ENCODE measurements at regions not wholly inside any gene's neighbourhood (a gene's known extent, or its start where the extent isn't known, plus 50 kb on each side); places are given as distances from the start of the nearest gene placed in this dataset.
A peak's percentile ranks its signal among the peaks of the same experiment; 100 is the strongest.

DNA sequence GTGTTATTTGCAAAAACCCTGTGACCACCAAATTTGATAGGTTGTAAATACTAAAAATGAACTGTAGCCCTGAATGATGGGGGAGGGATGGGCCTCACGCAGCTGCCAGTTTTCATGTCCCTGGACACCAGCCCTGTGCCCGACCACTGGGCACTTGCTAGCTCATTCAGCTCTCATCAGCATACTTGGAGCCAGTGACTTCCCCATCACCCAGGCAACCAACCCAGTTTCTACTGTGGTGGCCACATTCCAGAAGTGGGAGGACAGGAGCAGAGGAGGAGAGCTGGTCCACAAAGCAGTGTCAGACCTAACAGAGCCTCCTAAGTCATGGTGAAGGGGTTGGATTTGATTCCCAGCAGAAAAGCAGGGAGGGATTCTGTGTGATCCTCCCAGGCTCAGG is 128.2 kb downstream of the CPEB2 start:
- peak; percentile 5 for DNase-seq (ENCODE audit: low read depth)

- DNase-seq (ENCODE audit: low read depth), result no peak
These were observed 129.3 kb downstream of the CPEB2 start for GRCh38 chr4:15131551-15131950.

GRCh38 chr4:15132739-15133138 is 130.5 kb downstream of the CPEB2 start:
- no peak for DNase-seq (ENCODE audit: low read depth)

DNA sequence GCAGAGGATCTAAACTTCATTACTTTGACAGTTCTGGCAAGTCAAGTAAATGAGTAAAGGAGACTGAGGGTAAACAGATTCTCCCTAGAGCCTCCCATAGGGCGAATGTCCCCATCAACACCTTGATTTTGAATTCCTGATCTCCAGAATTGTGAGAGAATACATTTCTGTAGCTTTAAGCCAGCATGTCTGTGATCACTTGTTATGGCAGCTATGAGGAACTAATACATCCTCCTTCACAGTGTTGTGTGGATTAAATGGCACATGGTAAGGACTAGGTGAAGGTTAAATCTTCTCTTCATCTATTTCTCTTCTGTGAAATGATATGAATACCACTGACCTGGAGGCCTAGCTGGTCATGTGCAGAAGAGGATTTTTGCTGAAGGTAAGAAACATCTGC is 137.3 kb downstream of the CPEB2 start:
- no peak for DNase-seq (ENCODE audit: low read depth)

DNA sequence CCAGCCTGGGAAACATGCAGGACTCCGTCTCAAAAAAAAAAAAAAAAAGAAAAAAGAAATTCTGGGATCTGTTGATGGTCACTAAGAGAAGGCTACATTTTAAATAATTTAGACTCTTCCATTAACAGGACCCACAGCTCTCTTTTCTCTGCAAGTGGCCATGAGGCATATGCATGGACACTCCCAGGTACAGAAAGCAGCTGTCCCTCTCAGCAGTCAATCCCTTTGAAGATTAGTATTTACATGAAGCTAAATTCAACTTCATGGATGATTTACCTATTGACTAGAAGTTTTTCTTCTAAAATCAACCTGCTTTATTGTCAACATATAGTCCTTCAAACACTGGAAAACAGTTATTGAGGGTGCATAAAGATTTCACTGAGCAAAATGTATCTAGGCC is 139.9 kb downstream of the CPEB2 start:
- no peak for DNase-seq (ENCODE audit: low read depth)

GRCh38 chr4:15143551-15143950 is 141.3 kb downstream of the CPEB2 start:
- DNase-seq (ENCODE audit: low read depth), result no peak

DNA sequence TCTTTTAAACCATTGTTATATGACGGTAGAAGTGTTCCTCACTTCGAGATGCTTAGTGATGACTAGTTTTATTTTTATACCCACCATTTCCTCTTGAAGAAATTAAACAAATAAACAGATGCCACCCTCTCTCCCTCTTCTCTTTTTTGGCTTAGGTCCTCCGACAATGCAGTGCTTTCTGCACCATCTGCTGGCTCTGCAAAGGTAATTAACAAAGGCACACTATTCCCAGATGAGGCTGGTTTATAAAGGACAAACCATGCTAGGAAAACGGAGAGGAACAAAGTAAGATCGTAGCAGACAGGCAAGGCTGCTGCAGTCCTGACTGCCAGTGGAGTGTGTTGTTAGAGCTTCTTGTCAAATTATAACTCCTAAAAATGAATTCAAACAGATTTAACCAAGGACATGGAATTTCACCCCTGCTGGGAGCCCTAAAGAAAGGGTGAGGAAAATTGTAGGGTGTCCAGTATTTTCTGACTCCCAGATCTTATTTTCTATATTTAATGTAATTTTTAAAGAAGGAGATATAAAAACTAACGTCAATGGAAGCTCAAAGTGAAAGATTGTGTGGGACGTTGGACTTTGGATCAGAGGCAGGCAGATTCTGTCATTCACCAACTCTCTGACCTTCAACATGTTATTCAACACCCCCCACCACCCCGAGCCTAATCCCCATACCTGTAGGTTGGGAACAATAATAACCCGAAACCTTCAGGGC is 142.1 kb downstream of the CPEB2 start:
- no peak for DNase-seq (ENCODE audit: low read depth)

- DNase-seq (ENCODE audit: low read depth), result no peak
These were observed 142.7 kb downstream of the CPEB2 start for GRCh38 chr4:15144967-15145295.

GRCh38 chr4:15145709-15146108 is 143.4 kb downstream of the CPEB2 start:
- no peak for DNase-seq (ENCODE audit: low read depth)

DNA sequence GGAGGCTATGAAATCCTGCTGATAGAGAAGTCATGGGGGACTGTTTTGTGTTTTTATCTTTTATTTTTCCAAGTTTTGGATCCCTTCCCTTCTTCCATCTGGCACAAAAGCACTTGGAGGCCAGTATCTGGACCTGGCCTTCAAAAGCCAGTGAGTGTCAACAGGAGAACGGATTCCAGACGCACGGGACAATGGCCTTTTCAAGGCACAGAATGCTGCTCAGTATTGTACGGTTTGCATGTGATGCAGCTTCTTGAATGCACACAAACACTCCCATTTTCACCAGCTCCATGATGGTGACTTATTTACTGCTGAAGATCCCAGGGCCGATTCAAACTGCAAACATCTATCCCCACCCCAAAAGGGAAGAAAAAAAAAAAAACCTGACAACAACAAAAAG is 145.4 kb downstream of the CPEB2 start:
- no peak for DNase-seq (ENCODE audit: low read depth)

DNA sequence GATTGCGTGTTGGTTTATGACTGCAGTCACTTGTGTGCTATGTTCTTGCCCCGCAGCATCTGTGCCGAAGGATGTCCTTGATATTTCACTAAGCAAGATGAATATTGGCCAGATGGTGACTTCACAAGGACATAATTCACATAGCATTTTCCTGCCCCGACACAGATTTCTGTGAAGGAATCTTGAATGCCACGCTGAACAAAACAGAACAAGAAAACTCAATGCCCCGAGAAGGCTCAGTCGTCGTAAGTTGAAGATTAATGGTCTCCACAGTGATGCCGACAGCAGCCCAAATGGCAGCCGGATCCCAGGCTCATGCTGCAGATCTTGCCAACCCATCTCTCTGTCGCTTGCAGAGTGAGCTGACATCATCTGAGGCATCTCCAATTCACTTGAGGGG is 145.9 kb downstream of the CPEB2 start:
- no peak for DNase-seq (ENCODE audit: low read depth)

- no peak for DNase-seq (ENCODE audit: low read depth)
These were observed 146.4 kb downstream of the CPEB2 start for GRCh38 chr4:15148691-15149090.

DNA sequence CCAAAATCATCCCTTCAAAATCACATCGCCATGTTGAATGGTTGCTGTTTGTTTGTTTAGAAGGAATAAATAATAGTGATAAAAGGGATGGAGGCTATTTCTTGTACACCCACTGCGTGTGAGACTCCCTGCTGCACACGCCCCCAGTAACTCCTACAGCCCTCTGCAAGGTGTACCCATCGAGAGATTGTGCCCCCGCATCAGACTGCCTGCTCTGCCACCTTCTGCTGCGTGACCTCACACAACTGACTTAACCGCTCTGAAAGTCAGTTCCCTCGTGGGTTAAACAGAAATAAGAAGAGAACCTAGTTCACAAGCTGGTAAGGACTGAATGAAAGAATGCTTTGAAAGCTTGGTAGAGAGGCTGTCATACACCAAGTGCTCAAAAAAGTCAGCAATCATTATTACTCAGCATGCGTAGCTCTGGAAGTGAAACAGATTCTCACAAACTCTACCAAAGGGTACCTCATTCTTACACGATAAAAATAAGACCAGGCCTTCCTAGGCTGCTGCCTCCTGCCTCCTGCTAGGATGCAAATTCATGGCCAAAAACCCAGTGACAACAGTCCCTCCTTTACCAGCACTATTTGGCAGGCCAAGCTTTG is 147.1 kb downstream of the CPEB2 start:
- no peak for DNase-seq (ENCODE audit: low read depth)

DNA sequence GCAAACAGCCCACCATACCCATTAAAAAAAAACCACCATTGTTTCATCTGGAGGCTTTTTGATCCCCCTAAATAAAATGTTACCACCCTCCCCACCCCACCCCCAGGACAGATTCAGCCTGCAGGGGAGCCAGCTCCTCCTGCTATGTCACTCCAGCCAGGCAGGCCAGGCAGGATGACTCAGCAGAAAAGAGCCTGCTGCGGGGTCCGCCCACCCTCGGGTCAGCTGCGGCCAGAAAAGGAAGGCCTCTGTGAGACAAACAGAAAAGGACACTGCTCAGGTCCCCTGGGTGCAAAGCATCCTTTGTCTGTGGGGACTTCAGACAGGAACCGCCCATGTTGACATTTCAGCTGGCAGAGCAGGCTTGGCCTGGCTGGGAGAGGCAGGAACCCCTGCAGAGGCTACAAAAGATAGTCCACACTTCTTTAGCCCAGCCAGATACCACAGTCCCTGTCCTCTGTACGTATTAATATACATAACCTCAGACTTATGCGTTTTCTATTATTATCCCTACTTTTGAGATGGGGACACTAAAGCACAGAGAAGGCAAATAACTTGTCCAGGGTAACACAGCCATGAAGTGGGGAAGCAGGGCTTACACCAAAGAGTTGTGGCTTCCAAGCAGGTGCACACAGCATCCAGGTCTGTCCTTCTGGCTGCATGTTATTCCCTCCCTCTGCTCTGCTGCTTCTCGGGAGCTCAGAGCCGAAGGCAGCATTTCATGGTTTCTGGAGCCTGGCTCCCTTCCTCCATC is 147.7 kb downstream of the CPEB2 start:
- peak; percentile 82 for DNase-seq (ENCODE audit: low read depth)

- DNase-seq (ENCODE audit: low read depth), result no peak
These were observed 148.3 kb downstream of the CPEB2 start for GRCh38 chr4:15150631-15151030.

- no peak for DNase-seq (ENCODE audit: low read depth)
These were observed 148.8 kb downstream of the CPEB2 start for GRCh38 chr4:15151033-15151432.

GRCh38 chr4:15153662-15154061 is 151.4 kb downstream of the CPEB2 start:
- no peak for DNase-seq (ENCODE audit: low read depth)

DNA sequence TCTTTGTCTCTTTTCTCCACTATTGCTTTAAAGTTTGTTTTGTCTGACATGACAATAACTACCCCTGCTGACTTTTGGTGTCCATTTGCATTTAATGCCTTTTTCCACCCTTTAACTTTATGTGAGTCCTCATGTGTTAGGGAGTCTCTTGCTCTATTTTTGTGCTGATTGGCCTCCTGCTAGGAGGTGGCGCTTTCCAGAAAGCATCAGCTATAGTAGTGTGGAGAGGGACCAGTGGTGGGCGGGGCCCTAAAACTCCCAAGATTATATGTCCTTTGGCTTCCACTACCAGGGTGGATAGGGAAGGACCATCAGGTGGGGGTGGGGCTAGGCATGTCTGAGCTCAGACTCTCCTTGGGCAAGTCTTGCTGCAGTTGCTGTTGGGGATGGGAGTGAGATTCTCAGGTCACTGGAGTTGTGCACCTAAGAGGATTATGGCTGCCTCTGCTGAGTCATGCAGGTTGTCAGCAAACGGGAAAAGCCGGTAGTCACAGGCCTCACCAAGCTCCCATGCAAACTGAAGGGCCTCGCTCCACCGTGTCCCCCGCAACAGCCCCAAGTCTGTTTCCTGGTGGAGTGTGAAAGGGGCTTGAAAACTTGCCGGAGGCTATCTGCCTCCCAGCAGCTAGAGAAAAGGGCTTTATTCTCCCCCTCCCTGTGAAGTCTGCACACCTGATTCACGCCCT is 156.3 kb downstream of the CPEB2 start:
- DNase-seq (ENCODE audit: low read depth), result no peak

DNA sequence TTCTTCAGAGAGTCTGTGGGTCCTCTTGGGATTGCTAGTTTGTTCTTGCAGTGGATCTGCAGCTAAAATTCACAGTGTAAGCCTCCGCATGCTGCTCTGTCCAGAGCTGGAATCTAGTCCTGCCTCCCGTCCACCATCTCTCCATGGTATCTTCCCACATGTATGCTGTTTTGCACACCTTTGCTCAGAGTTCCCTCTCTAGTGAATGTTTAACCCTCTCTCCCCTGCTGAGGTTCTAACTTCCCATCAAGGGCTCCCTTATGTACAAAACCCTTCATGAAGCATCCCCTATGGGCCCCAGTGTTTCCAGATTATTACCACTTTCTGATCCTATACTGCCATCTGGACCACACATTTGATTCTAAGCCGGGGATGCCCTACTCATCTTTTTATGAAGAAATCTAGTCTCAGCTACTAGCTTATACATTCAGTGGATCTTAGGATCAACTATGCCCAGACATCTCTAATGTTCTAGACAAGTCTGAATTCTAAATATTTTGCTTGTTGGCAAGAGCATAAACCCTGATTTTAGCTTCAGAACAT is 157.3 kb downstream of the CPEB2 start:
- DNase-seq (ENCODE audit: low read depth), result no peak

- DNase-seq (ENCODE audit: low read depth), result no peak
These were observed 159.2 kb downstream of the CPEB2 start for GRCh38 chr4:15161439-15161838.

- DNase-seq (ENCODE audit: low read depth), result no peak
These were observed 159.8 kb downstream of the CPEB2 start for GRCh38 chr4:15162046-15162445.
